ENCODE measurements at regions not wholly inside any gene's neighbourhood (a gene's known extent, or its start where the extent isn't known, plus 50 kb on each side); places are given as distances from the start of the nearest gene placed in this dataset.
"Not testable (repeated sequence)": the region's sequence is repeated elsewhere in the genome, so short reads cannot be mapped to it uniquely, and the experiment has no call there.

- no peak for DNase-seq (ENCODE audit: low read depth)
Observed at GRCh38 chr5:92687821-92688722, 892.9 kb downstream of the NR2F1-AS1 start.

GRCh38 chr5:92678640-92679039 is 902.4 kb downstream of the NR2F1-AS1 start:
- DNase-seq (ENCODE audit: low read depth) = no peak

- no peak for DNase-seq (ENCODE audit: low read depth)
Observed at GRCh38 chr5:92676215-92677165, 904.5 kb downstream of the NR2F1-AS1 start.

- no peak for DNase-seq (ENCODE audit: low read depth)
Observed at GRCh38 chr5:92674321-92674720, 906.7 kb downstream of the NR2F1-AS1 start.

- DNase-seq (ENCODE audit: low read depth) = no peak
Observed at GRCh38 chr5:92665506-92665905, 915.5 kb downstream of the NR2F1-AS1 start.

- no peak for DNase-seq (ENCODE audit: low read depth)
Observed at GRCh38 chr5:92662741-92663140, 918.3 kb downstream of the NR2F1-AS1 start.

GRCh38 chr5:92659246-92659645 is 921.8 kb downstream of the NR2F1-AS1 start:
- no peak for DNase-seq (ENCODE audit: low read depth)

GRCh38 chr5:92654601-92655000 is 926.4 kb downstream of the NR2F1-AS1 start:
- not testable (repeated sequence) for DNase-seq (ENCODE audit: low read depth)

- no peak for DNase-seq (ENCODE audit: low read depth)
Observed at GRCh38 chr5:92653730-92654461, 927.1 kb downstream of the NR2F1-AS1 start.

- no peak for DNase-seq (ENCODE audit: low read depth)
Observed at GRCh38 chr5:92652756-92653155, 928.3 kb downstream of the NR2F1-AS1 start.

GRCh38 chr5:92644266-92644886 is 936.6 kb downstream of the NR2F1-AS1 start:
- DNase-seq (ENCODE audit: low read depth) = no peak

- DNase-seq (ENCODE audit: low read depth) = peak; percentile 25
Observed at GRCh38 chr5:92641031-92641962, 939.7 kb downstream of the NR2F1-AS1 start.

GRCh38 chr5:92640340-92640739 is 940.7 kb downstream of the NR2F1-AS1 start:
- no peak for DNase-seq (ENCODE audit: low read depth)

GRCh38 chr5:92637960-92638359 is 943.1 kb downstream of the NR2F1-AS1 start:
- DNase-seq (ENCODE audit: low read depth) = no peak

GRCh38 chr5:92637247-92637646 is 943.8 kb downstream of the NR2F1-AS1 start:
- no peak for DNase-seq (ENCODE audit: low read depth)

GRCh38 chr5:92635001-92635461 is 946.0 kb downstream of the NR2F1-AS1 start:
- DNase-seq (ENCODE audit: low read depth) = no peak

GRCh38 chr5:92633875-92634487 is 947.0 kb downstream of the NR2F1-AS1 start:
- no peak for DNase-seq (ENCODE audit: low read depth)

GRCh38 chr5:92633176-92633575 is 947.8 kb downstream of the NR2F1-AS1 start:
- no peak for DNase-seq (ENCODE audit: low read depth)

- not testable (repeated sequence) for DNase-seq (ENCODE audit: low read depth)
Observed at GRCh38 chr5:92631237-92631701, 949.8 kb downstream of the NR2F1-AS1 start.

- no peak for DNase-seq (ENCODE audit: low read depth)
Observed at GRCh38 chr5:92629574-92629973, 951.4 kb downstream of the NR2F1-AS1 start.
